ENCODE measurements at regions not wholly inside any gene's neighbourhood (a gene's known extent, or its start where the extent isn't known, plus 50 kb on each side); places are given as distances from the start of the nearest gene placed in this dataset.

DNA sequence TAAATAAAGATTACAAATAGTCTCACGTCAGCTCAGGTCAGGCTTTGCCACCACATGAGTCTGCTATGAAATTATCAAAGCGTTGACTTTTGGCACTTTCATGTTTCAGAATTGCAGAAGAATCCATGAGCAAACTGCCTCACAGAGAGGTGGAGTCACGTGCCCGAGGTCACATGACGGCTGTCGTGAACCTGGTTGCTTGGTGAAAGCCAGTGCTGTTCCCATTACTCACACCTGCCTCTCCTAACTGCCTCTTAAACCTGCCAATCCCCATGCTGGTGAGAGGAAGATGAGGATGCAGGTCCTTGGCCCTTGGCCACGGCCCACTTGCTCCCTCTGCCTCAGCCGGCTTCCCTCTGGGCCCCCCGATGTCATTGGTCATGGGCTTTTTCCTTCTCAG, 272.7 kb downstream of the BCL11B start:
- TF ChIP-seq, protein P1, sequence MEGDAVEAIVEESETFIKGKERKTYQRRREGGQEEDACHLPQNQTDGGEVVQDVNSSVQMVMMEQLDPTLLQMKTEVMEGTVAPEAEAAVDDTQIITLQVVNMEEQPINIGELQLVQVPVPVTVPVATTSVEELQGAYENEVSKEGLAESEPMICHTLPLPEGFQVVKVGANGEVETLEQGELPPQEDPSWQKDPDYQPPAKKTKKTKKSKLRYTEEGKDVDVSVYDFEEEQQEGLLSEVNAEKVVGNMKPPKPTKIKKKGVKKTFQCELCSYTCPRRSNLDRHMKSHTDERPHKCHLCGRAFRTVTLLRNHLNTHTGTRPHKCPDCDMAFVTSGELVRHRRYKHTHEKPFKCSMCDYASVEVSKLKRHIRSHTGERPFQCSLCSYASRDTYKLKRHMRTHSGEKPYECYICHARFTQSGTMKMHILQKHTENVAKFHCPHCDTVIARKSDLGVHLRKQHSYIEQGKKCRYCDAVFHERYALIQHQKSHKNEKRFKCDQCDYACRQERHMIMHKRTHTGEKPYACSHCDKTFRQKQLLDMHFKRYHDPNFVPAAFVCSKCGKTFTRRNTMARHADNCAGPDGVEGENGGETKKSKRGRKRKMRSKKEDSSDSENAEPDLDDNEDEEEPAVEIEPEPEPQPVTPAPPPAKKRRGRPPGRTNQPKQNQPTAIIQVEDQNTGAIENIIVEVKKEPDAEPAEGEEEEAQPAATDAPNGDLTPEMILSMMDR (IDR thresholded peaks at IDR 0.05; ENCODE audit: control insufficient read depth, insufficient read depth, low read depth, low read length, missing control alignments), result no peak
- no peak overlapping the region for H3K4me3 ChIP-seq (ENCODE audit: control insufficient read depth, low read depth, low read length)

DNA sequence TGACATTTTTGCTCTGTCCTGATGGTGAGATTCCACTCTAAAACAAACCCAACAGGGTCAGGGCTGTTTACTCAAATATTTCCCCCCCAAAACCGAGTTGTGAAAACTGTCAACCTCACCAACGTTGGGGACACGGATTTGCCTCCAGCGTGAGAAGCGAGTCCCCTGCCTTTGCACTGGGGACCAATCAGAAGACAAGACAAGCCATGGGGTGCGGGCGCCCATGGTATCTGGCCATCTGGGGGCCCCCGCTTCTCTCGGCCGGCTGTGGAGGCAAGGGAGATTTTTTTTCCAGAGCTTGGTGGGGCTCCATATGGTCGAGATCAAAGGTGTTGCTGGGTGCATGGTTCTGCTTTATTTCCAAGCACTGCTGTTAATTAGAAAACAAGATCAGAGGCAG, 272.1 kb downstream of the BCL11B start:
- no peak for DNase-seq (ENCODE audit: low read depth)
- H3K4me3 ChIP-seq (ENCODE audit: control insufficient read depth, low read depth, low read length), result no peak overlapping the region
- TF ChIP-seq, protein P1 (IDR thresholded peaks at IDR 0.05; ENCODE audit: control insufficient read depth, insufficient read depth, low read depth, low read length, missing control alignments), result no peak

More for the DNA sequence above, 272.7 kb downstream of the BCL11B start:
- no peak for DNase-seq (ENCODE audit: low read depth)

DNA sequence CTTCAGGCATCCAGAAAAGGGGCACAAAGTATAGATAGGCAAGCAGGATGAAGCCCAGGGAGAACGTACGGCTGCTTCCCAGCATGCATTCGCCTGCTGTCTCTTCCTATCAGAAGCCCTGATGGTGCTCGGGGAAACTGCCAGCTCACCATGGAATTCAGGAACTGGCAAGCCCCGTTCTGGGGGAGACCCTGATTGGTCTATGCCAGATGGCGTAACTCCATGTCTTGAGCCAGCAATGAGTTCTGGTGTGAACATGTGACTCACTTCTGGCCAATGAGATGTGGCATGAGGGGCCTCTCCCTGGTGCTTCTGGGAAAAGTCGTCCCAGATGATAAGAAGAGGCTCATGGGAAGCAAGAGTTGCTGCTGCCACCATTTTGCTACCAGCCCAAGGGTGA, 270.8 kb downstream of the BCL11B start:
- no peak overlapping the region for H3K4me3 ChIP-seq (ENCODE audit: control insufficient read depth, low read depth, low read length)
- DNase-seq (ENCODE audit: low read depth), result no peak
- TF ChIP-seq, protein P1 (IDR thresholded peaks at IDR 0.05; ENCODE audit: control insufficient read depth, insufficient read depth, low read depth, low read length, missing control alignments), result no peak

DNA sequence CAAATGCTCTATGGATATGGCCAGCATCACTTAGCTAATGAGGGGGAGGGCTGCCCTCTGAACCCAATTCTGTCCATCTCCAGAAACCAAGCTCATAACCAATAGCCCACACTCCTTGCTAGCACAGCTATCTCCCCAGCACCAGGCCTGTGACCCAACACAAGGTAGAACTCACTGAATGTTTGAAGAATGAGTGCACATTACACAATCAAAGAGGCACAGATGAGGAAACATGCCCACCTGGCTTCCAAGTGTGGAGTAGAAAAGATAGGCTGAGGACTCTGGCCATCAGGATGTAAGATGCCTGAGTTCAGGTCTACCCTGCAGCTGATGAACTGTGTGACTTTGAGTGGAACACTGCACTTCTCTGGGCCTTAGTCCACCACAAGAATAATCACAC, 268.4 kb downstream of the BCL11B start:
- H3K4me3 ChIP-seq (ENCODE audit: control insufficient read depth, low read depth, low read length), result no peak overlapping the region
- no peak for DNase-seq (ENCODE audit: low read depth)
- TF ChIP-seq, protein P1 (IDR thresholded peaks at IDR 0.05; ENCODE audit: control insufficient read depth, insufficient read depth, low read depth, low read length, missing control alignments), result no peak

DNA sequence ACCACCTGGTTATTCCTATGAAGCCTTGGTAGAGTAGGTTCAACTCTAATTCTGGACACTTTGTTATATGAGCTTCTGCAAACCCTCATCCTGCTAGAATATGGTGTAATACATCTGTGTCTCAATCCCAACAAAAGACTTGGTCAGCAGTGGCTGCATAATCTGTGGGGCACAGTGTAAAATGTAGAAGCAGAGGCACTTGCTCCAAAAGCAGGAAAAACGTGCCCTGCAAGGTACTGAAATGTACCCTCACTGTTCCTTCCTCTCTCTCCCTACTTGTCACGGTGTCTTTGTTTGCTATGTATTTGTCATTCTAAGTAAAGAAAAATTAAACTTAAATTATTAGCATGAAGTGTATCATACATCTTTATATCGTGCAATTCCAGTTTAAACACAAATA, 267.9 kb downstream of the BCL11B start:
- H3K4me3 ChIP-seq (ENCODE audit: control insufficient read depth, low read depth, low read length), result no peak overlapping the region
- TF ChIP-seq, protein P1 (IDR thresholded peaks at IDR 0.05; ENCODE audit: control insufficient read depth, insufficient read depth, low read depth, low read length, missing control alignments), result no peak
- DNase-seq (ENCODE audit: low read depth), result no peak

DNA sequence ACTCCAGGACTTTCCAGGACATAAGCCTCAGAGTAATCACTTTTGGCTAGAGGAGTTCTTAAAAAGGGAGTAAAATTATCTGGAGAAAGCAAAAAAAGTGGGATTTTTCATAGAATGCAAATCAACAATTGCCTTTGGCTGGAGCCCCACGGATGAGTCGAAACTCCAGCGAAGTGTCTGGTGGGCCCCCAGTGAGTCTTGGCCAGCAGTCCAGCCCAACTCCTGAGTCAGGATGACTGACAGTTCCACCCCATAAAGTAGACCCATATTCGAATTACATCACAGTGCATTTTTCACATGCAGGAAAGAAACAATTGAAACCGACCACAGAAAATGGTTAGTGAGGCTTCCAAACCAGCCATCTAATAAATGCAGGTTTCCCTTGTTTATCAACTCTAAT, 265.7 kb downstream of the BCL11B start:
- TF ChIP-seq, protein P1 (IDR thresholded peaks at IDR 0.05; ENCODE audit: control insufficient read depth, insufficient read depth, low read depth, low read length, missing control alignments), result no peak
- no peak overlapping the region for H3K4me3 ChIP-seq (ENCODE audit: control insufficient read depth, low read depth, low read length)
- DNase-seq (ENCODE audit: low read depth), result no peak

DNA sequence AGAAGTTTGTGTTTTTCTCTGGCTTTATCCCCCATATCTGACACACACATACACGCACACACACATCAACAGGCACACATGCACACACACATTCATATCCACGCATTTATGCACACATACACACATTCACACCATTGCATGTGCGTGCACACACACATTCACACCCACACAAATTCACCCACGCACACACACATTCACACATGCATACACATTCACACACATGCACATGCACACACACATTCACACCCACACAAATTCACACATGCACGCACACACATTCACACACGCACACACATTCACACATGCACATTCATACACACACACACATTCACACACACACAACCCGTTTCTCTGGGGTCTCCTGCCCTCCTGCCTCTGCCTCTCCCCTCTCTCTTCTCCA, 264.2 kb downstream of the BCL11B start:
- TF ChIP-seq, protein P1 (IDR thresholded peaks at IDR 0.05; ENCODE audit: control insufficient read depth, insufficient read depth, low read depth, low read length, missing control alignments), result no peak
- no peak for DNase-seq (ENCODE audit: low read depth)
- no peak overlapping the region for H3K4me3 ChIP-seq (ENCODE audit: control insufficient read depth, low read depth, low read length)

Measured in AG09309 (cell line).